HG02678 (cell line): ENCODE measurements at regions not wholly inside any gene's neighbourhood (a gene's known extent, or its start where the extent isn't known, plus 50 kb on each side); places are given as distances from the start of the nearest gene placed in this dataset.
"Not testable (repeated sequence)": the region's sequence is repeated elsewhere in the genome, so short reads cannot be mapped to it uniquely, and the experiment has no call there.

Source experiments
- ATAC-seq: cut with Tn5 transposase; IDR thresholded peaks from one replicate; pipeline ENCODE4 v1.9.1; 2021; ENCODE audit warnings: mild to moderate bottlenecking, moderate library complexity; ENCODE audit not compliant: unreplicated experiment

DNA sequence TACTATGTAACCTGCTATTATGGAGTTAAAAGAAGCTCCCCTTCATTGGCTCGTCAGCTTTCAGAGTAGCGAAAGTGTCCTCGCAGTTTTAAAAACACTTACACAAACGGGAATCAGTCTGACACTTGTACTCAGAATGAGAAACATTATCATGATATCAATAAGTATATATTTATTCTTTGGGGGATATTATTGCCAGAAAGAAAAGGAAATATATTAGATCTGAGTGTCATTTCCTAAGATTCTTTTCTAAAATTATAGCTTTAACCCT, 584.5 kb downstream of the ZEB2 start:
- ATAC-seq, result no peak

DNA sequence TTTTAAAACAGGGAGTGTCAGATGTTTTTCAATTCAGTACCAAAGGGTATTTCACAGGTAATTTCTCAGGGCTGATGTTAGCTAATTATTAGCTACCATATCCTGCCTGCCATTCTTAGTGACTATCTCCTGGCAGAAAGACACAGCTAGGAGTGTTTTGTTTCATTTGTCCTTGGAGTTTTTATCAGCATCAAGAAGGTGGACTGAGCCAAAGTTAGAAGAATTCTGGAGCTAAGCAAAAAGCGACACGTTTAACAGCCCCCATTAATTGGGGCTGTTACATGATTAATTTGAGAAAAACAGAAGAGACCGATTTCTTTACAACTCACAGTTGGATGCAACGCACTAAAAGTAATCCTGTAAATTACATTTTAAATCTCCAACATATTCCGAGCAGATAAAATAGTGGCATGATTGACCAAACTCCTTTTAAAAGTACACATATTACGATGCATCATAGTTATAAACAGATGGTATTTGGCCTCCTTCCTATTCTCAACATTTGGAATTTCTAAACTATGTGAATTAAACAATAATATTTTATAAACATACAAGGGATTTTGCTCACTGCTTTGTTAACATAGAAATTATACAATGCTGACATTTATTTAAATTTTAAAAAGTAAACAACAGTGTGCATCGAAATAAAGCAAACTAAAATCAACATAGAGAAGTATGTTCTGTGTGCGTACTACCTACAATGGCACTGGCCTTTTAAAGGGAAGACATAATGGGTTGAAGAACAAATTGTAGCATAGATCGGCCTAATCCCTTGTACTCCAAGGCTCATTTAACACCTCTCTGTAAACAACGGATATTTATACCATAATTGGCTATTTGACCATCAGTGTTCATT, 585.1 kb downstream of the ZEB2 start:
- ATAC-seq, result peak; percentile 46

DNA sequence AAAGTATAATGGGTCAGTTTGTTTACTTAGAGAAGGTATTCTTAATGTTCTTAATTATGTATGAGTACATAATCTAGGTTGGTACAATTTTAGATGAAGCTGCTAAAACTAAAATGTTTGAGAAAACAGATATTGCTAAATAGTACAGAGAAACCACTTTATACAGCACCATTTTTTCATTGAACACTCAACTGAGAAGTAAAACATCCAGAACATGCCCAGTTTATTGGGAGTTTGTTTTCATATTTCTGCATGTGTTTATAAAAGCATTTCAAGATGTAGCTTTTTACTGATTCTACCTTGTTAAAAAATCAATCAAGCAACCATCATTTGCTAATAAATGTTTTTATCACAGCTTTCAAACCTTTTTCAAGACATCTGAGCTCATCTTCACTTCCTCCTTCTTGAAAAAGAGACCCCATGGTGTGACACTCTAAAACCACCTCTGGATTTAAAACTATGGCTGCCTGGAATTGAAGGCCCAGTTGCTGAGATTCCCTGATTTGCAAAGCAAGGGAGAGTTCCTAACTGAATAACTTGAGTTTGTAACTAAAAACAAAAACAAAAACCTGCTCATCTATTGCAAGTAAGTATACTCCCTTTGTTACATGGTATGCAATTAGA, 585.9 kb downstream of the ZEB2 start:
- peak; percentile 10 for ATAC-seq

DNA sequence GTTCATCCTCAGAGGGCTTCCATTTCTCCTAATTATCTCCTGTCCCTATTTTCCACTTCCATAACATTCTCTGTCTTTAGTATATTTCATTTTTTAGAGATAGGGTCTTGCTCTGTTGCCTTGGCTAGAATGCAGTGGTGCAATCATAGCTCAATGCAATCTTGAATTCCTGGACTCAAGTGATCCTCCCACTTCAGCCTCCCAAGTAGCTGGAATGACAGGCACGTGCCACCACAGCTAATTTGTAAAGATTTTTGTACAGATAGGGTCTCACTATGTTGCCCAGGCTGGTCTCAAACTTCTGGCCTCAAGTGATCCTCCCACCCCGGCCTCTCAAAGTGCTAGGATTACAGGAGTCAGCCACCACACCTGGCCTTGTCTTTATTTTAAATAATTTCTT, 589.0 kb downstream of the ZEB2 start:
- no peak for ATAC-seq

DNA sequence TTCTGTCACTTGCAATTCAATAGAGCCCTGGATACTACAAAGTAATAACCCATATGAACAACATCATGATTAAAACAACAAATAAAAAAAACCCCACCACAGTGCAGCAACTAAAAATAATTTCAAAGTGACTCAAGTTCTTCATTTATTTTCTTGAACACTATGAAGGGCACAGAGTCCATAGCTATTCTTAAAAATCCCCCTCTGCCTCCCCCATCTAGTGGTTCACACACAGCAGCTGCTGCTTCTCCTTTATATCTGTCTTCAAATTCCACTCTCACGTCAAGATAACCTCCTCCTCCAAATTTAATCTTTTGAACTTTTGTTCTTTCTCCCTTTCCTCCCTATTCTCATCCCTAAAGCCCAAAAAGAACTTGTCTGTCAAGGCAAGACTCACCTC, 591.3 kb downstream of the ZEB2 start:
- no peak for ATAC-seq

DNA sequence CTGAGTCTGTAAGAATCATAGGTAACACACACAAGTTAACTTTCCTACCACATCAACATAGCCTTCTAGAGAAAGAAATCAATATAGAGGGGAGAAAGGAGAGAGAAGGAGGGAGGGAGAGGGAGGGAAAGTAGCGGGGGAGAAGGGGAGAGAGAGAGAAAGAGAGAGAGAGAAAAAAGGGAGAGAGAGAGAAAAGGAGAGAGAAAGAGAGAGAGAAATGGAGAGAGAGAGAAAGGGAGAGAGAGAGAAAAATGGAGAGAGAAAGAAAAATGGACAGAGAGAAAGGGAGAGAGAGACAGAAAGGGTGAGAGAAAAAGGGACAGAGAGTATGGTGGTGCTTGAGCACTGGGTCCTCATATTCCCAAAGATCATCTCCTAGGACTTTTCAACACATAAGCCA, 591.7 kb downstream of the ZEB2 start:
- no peak for ATAC-seq

DNA sequence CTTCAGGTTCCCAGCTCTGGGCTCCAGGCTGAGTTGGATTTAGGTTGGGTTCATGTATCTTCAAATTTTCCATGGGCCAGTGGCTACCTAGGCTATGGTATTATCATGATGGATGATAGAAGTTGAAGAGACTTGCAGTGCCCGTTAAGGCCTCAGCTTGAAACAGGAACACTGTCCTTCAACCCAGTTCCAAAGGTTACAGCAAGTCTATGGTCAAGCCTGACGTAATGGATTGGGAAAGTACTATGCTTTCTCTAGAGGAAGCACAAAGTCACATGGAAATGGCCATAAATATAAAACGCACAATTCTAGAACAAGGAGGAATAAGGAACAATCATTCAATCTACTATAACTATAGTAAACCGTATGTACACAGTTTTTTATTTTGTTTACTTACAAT, 593.2 kb downstream of the ZEB2 start:
- ATAC-seq, result no peak

DNA sequence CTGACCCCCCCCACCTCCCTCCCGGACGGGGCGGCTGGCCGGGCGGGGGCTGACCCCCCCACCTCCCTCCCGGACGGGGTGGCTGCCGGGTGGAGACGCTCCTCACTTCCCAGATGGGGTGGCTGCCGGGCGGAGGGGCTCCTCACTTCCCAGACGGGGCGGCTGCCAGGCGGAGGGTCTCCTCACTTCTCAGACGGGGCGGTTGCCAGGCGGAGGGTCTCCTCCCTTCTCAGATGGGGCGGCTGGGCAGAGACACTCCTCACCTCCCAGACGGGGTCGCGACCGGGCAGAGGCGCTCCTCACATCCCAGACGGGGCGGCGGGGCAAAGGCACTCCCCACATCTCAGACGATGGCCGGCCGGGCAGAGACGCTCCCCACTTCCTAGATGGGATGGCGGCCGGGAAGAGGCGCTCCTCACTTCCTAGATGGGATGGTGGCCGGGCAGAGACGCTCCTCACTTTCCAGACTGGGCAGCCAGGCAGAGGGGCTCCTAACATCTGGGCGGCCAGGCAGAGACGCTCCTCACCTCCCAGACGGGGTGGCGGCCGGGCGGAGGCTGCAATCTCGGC, 597.6 kb downstream of the ZEB2 start:
- ATAC-seq, result not testable (repeated sequence)

DNA sequence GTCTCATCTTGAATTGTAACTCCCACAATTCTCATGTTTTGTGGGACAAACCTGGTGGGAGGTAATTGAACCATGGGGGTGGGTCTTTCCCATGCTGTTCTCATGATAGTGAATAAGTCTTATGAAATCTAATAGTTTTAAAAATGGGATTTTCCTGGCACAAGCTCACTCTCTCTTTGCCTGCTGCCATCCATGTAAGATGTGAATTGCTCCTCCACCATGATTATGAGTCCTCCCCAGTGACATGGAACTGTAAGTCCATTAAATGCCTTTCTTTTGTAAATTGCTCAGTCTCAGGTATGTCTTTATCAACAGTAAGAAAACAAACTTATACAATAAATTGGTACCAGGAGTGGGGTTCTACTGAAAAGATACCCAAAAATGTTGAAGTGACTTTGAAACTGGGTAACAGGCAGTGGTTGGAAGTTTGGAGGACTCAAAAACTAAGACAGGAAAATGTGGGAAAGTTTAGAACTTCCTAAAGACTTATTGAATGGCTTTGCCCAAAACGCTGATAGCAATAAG, 601.4 kb downstream of the ZEB2 start:
- ATAC-seq, result no peak

DNA sequence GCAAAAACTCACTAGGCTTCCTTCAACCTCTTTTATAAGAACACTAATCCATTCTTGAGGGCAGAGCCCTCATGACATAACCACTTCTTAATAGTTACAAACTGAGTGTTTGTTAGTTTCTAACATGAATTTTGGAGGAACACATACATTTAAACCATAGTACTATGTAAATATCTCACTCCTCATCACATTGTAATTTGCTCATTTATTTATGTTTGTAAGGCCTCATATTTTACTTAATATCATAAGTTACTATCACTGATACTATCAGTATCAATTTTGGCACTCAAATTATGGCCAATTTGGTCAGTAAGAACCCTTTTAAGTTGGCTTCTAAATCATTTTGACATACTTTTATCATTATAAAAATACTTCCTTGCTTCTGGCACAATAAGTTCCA, 603.1 kb downstream of the ZEB2 start:
- ATAC-seq, result no peak

DNA sequence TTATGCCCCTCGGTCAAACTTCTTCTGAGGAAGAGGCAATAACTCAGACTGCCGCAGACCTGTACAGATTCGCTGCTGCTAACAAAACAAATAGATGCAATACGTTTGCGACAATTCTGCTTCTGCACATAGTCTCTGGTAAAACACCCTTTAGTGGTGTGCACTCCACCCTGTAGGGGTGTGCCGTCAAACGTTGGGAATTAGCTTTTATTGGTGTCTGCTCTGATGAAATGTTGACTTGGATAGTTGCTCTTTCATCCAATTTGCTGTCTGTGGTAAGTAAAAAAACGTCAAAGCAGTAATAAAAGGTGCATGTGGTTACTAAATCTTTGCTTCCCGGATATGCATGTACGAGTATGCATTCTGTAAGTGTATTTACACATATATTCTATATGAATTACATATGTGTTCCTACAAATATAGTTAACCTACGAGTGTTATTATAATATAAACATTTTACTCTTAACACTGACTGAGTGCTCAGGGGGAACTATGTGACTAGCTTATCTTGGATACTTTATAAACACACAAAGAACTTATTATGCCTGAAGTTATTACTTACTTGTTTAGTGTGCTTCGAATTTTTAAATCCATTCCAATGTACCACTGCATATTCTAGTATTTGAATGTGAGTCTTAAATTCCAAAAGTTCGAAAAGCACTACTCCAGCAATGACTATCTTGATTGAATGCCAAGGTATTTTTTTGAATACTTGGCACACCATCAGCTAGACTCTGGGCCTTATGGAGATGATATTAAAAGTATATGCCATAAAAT, 610.2 kb downstream of the ZEB2 start:
- ATAC-seq, result no peak

DNA sequence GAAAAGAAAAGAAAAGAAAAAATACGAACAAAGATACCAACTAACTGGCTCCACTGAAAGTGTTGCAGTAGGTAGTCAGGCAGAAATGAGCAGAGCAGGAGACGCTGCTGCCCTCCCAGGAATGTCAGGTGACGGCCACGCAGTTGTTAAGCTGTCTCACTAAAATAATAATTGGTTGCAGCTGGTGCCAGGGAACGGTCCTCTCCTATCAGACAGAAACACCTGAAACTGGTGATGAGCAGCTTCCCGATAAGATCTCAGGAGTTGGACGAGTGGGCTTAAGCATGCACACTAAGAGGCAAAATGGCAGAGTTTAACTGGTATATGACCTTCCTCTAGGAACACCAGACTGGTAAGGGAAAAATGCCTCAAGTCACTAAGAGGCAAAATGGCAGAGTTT, 611.1 kb downstream of the ZEB2 start:
- ATAC-seq, result no peak

DNA sequence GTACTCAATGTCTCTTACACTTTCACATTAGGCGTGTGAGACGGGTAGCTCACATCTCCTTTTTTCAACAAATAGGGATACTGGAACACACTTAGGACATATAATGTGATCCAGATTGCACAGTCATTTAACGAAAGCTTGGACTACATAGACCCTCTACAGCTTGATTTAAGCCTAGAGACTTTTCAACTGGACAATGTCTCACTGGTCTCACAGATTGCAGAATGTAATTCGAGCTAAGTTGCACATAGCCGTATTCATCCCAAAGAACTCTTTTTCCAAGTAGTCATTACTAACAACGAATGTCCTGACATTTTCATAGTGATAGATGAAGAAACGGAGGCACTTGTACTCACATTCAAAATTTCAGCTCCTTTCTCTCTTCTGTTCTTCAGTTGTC, 612.1 kb downstream of the ZEB2 start:
- no peak for ATAC-seq

DNA sequence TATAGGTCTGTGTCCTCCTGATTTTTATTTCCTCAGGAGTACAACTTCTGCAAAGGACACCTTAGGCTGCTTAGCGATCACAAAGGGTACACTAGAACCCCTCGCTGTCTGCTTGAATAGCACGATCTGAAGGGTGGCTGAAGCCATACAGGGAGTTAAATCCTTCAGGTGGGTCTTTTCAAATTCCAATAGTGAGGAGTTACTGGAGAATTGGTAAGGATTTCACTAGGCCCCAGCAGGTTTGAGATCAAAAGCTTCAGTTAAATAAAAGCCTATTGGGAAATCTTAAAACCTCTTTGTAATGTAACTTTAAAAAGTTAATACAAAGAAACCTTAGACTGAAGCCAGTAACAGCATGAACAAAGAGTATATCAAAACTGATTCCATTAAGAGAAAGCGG, 613.1 kb downstream of the ZEB2 start:
- no peak for ATAC-seq

DNA sequence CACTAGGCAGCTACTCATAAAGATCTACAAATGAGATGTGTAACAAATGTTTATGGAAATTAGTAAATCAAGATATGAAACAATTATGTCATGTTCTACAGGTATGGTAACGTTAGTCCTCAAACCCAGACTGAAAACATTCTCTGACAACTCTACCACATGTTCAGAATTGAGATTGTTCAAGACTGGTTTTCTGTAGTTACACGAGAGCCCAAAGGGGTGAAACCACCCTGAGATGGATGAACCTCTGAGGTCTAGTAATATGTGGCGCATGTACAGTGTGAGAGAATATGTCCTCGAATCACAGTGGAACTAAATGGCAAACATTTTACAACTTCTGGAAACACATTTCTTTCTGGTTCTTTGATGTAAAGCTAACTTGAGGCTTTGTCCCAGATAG, 614.3 kb downstream of the ZEB2 start:
- ATAC-seq, result no peak

DNA sequence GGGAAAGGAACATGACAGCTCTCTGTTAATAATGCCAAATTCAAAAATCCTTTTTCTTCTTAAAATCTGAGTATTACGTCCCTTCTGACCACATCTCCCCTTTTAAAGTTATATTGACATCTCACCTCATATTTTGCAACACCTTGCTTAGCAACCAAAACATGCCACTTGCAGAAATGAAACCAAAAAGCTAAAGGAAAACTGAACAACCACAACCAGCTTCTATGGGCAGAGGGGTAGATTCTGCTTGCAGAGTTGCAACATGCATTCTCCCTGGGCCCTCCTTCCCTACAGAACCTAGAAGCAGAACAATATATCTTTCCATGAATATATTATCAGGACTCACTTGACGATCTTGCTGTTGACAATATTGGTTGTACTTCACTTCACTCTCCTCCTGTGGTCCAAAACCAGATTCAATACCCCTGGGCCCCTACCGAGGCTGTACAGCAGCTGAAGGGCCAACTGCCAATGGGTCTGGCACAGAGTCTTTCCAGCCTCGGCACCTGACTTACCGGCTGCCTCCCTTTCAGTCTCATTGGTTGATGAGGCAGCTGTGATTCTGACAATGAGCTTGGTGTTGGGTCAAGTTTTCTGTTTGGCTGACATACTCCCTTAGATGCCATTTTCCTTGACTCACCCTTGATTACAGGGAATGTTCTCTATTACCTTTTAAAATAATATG, 616.6 kb downstream of the ZEB2 start:
- peak; percentile 42 for ATAC-seq

DNA sequence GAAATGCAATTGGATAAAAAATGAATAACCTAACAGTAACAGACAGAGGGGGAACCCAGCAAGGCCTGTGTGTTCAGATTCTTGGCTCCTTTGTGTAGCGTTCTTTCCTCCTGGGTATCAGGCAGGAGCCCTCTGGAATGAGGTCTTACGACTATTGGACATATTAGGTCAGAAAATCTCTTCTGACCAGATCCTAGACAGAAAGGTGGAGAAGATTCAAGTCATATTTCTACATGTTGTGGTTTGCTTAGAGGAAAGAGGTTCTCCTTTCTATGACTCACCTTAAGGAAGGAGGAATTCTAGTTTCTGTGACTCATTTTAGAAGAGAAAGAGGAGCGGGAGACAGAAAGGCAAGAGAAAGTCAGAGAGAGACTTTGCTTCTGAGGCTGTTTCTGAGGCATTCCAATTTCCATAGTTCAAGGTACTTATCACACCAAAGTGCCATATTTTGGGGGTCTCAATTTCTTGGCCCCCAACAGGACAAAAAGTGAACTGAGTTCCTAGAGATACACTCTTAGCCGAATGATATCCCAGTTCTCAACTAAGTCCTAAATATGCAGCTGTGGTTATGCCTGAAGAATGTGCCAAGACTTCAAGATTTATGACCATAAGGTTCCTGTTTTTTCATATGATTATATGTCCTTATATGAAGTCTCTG, 618.6 kb downstream of the ZEB2 start:
- ATAC-seq, result peak; percentile 71

DNA sequence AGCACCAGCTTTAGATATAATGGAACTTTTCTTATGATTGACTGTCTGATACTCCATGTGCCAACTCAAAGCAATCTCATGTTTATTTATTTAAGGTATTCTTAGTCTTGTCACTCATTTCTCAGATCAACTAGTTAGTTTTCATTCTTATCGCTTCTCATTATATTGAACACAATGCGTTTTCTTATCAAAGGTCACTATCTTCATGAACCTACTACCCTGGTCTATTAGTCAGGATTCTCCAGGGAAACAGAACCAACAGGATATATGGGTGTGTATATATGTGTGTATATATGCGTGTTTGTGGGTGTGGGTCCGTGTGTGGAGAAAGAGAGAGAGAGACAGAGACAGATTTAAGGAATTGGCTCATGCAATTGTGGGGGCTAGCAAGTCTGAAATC, 619.9 kb downstream of the ZEB2 start:
- ATAC-seq, result no peak

DNA sequence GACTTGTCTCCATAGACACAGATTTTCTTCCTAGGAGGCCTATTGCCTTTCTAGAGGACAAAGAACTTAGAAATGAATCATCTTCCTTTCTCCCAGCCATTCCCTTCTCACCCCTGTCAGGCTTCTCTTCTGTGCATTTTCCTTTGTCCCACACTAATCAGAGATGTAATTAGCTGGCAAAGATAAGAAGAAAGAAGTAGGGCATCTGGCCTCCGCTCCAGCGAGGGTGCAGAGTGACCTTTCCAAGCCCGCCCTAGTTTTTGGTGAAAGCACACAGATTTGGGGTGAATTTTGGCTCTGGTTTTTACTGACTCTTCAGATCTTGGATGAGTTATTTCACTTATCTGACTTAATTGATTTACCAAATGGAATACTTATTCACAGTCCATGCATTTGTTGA, 626.5 kb downstream of the ZEB2 start:
- ATAC-seq, result no peak

DNA sequence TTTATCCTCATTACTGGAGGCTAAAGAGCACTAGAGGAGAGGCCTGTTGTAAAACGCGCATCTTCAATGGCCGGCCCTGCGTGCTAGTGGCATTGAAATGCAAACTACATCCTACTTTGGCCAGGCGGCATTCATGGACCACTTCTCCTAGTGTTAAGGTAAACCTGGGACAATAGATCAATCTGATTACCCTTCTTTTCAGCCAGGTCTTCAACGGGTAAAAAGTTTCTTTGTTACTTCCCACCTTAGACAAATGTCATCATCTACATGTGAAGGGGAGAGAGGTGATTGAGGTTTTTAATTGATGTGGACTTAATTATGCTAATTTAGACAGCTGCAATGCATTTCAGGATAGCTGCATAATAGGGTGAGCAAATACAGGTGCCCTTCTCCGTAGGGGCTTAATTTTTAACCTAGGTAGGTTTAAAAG, 628.0 kb downstream of the ZEB2 start:
- no peak for ATAC-seq
